Endodermal cell (in vitro differentiated cells): ENCODE measurements at regions not wholly inside any gene's neighbourhood (a gene's known extent, or its start where the extent isn't known, plus 50 kb on each side); places are given as distances from the start of the nearest gene placed in this dataset.

Experiments used
- DNase-seq: peaks from one replicate; pipeline ENCODE4 v3.0.0-alpha.2; 2017
- H3K27ac ChIP-seq: 2 replicates; pipeline ENCODE4 v1.5.1; 2013; ENCODE audit warnings: mild to moderate bottlenecking, low read depth, low read length, moderate library complexity
- H3K27me3 ChIP-seq: 2 replicates; pipeline ENCODE4 v1.6.1; 2013; ENCODE audit warnings: mild to moderate bottlenecking, low read length, moderate library complexity; ENCODE audit not compliant: insufficient read depth, control insufficient read depth, poor library complexity, severe bottlenecking
- H3K36me3 ChIP-seq: 2 replicates; pipeline ENCODE4 v1.7.0; 2013; ENCODE audit warnings: mild to moderate bottlenecking, low read length, moderate library complexity; ENCODE audit not compliant: control insufficient read depth, insufficient read depth
- H3K4me1 ChIP-seq: one replicate; pipeline ENCODE4 v1.7.0; 2013; ENCODE audit warnings: low read length; ENCODE audit not compliant: control insufficient read depth, insufficient read depth
- H3K4me3 ChIP-seq: 2 replicates; pipeline ENCODE4 v1.5.1; 2013; ENCODE audit warnings: mild to moderate bottlenecking, low read length, moderate library complexity
- H3K9ac ChIP-seq: 2 replicates; pipeline ENCODE4 v1.6.1; 2013; ENCODE audit warnings: mild to moderate bottlenecking, low read length, moderate library complexity; ENCODE audit not compliant: poor library complexity, severe bottlenecking; ENCODE audit errors: extremely low read depth
- H3K9me3 ChIP-seq: 2 replicates; pipeline ENCODE4 v1.6.1; 2013; ENCODE audit warnings: mild to moderate bottlenecking, low read length, moderate library complexity; ENCODE audit not compliant: control insufficient read depth
- H3K27ac Mint-ChIP-seq: 2 replicates; pipeline ENCODE4 v1.8.0; 2020; ENCODE audit warnings: mixed read lengths
- H3K27me3 Mint-ChIP-seq: 2 replicates; pipeline ENCODE4 v1.8.0; 2021; ENCODE audit warnings: mild to moderate bottlenecking, mixed read lengths; ENCODE audit not compliant: insufficient read depth
- H3K36me3 Mint-ChIP-seq: 2 replicates; pipeline ENCODE4 v1.8.0; 2020; ENCODE audit warnings: low read depth, mixed read lengths
- H3K4me1 Mint-ChIP-seq: 2 replicates; pipeline ENCODE4 v1.8.0; 2020; ENCODE audit warnings: mixed read lengths
- H3K4me3 Mint-ChIP-seq: 2 replicates; pipeline ENCODE4 v1.8.0; 2020; ENCODE audit warnings: mild to moderate bottlenecking, moderate library complexity, mixed read lengths
- H3K9me3 Mint-ChIP-seq: 2 replicates; pipeline ENCODE4 v1.8.0; 2020; ENCODE audit warnings: mild to moderate bottlenecking, mixed read lengths
- WGBS, 2 experiments: methylation state at CpG; one replicate each; pipeline versions ENCODE4 v1.1.5 to v1.1.7; 2013; ENCODE audit warnings: missing lambda C conversion rate in 2 of 2, mixed read lengths in 1 of 2; ENCODE audit not compliant: insufficient coverage in 1 of 2, insufficient read length in 1 of 2; 5-methylcytosine and 5-hydroxymethylcytosine counted together
- TF ChIP-seq, protein P1 (sequence below): fragments of 200-600 bp; sonication (generic); conservative IDR thresholded peaks from 2 replicates; pipeline ENCODE4 v1.5.0; 2021; ENCODE audit warnings: antibody characterized with exemption, mild to moderate bottlenecking

- 69 to 90% methylated on average over 2 to 3 of the region's 3 CpGs for WGBS, 2 experiments
These were observed 105.7 kb upstream of the LDAH start for GRCh38 chr2:20928617-20929016.

DNA sequence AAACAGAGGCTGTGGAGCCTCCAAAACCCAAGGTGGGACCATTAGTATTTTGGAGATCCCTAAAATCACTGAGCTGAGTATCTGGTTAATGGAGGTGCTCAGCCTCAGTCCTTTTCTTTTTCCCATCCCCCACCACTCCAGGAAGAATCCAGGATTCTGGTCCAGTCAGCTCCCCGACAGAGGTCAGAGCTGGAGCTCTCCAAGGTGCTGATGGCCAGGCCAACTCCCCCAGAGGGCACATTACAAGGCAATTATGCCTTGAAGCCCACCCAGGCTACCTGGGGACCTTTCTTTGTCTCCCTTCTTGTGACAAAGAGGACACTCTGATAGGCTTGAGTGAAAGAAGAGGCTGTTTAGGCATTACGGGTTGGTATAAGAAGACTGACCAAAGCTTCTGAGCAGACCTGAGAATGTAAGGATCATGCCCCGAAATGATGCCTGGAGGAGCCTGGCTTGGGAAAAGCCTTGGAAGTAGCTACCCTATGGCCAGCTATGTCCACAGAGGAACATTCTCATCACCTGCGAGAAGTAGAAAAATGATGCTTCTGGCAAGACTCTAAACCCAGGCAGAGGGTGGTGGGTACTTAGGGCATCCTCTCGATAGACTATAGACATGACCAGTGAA, 102.5 kb upstream of the LDAH start:
- Histone ChIP-seq H3K4me3 (no peak overlapping the region), H3K27ac (no peak overlapping the region), H3K9me3 (peaks cover 9% of the 10 kb centered on the region), H3K36me3 (no peaks in the 10 kb centered on the region), H3K9ac (no peak overlapping the region), H3K27me3 (peaks cover 29% of the 10 kb centered on the region), H3K4me1 (no peaks in the 10 kb centered on the region)
- H3K36me3 Mint-ChIP-seq: no peaks in the 10 kb centered on the region
- peaks cover 2% of the 10 kb centered on the region for H3K27me3 Mint-ChIP-seq
- peaks cover 26% of the 10 kb centered on the region for H3K9me3 Mint-ChIP-seq
- H3K27ac Mint-ChIP-seq: no peak overlapping the region
- no peaks in the 10 kb centered on the region for H3K4me1 Mint-ChIP-seq
- TF ChIP-seq, protein P1, sequence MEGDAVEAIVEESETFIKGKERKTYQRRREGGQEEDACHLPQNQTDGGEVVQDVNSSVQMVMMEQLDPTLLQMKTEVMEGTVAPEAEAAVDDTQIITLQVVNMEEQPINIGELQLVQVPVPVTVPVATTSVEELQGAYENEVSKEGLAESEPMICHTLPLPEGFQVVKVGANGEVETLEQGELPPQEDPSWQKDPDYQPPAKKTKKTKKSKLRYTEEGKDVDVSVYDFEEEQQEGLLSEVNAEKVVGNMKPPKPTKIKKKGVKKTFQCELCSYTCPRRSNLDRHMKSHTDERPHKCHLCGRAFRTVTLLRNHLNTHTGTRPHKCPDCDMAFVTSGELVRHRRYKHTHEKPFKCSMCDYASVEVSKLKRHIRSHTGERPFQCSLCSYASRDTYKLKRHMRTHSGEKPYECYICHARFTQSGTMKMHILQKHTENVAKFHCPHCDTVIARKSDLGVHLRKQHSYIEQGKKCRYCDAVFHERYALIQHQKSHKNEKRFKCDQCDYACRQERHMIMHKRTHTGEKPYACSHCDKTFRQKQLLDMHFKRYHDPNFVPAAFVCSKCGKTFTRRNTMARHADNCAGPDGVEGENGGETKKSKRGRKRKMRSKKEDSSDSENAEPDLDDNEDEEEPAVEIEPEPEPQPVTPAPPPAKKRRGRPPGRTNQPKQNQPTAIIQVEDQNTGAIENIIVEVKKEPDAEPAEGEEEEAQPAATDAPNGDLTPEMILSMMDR: no peak
- WGBS, 2 experiments: 79 to 96% methylated on average over 4 to 5 of the region's 5 CpGs
- DNase-seq: peak; percentile 87
- no peak overlapping the region for H3K4me3 Mint-ChIP-seq

More at GRCh38 chr2:20928617-20929016, 105.7 kb upstream of the LDAH start:
- H3K27me3 ChIP-seq: peaks cover 11% of the 10 kb centered on the region
- no peak for DNase-seq
- H3K4me1 Mint-ChIP-seq: no peaks in the 10 kb centered on the region
- peaks cover 2% of the 10 kb centered on the region for H3K27me3 Mint-ChIP-seq
- H3K9me3 ChIP-seq: peaks cover 9% of the 10 kb centered on the region
- no peak overlapping the region for H3K27ac Mint-ChIP-seq
- H3K36me3 ChIP-seq: no peaks in the 10 kb centered on the region
- no peaks in the 10 kb centered on the region for H3K36me3 Mint-ChIP-seq
- TF ChIP-seq, protein P1: no peak
- no peak overlapping the region for H3K4me3 Mint-ChIP-seq
- no peak overlapping the region for H3K27ac ChIP-seq
- peaks cover 28% of the 10 kb centered on the region for H3K9me3 Mint-ChIP-seq
- H3K4me1 ChIP-seq: no peaks in the 10 kb centered on the region
- no peak overlapping the region for H3K9ac ChIP-seq
- no peak overlapping the region for H3K4me3 ChIP-seq

- 86 to 92% methylated on average over 5 to 8 of the region's 8 CpGs for WGBS, 2 experiments
- Histone ChIP-seq H3K9ac (no peak overlapping the region), H3K9me3 (no peaks in the 10 kb centered on the region), H3K27me3 (peaks cover 31% of the 10 kb centered on the region), H3K4me3 (no peak overlapping the region), H3K27ac (no peak overlapping the region), H3K36me3 (no peaks in the 10 kb centered on the region), H3K4me1 (peaks cover 16% of the 10 kb centered on the region)
- no peak overlapping the region for H3K27ac Mint-ChIP-seq
- TF ChIP-seq, protein P1: no peak
- H3K27me3 Mint-ChIP-seq: peaks cover 5% of the 10 kb centered on the region
- no peaks in the 10 kb centered on the region for H3K9me3 Mint-ChIP-seq
- no peaks in the 10 kb centered on the region for H3K36me3 Mint-ChIP-seq
- H3K4me3 Mint-ChIP-seq: no peak overlapping the region
- DNase-seq: no peak
- H3K4me1 Mint-ChIP-seq: peaks cover 16% of the 10 kb centered on the region
These were observed 96.4 kb upstream of the LDAH start for GRCh38 chr2:20919297-20919800.
